Vagina (tissue), 2 donors: ENCODE measurements at regions not wholly inside any gene's neighbourhood (a gene's known extent, or its start where the extent isn't known, plus 50 kb on each side); places are given as distances from the start of the nearest gene placed in this dataset.

ENCODE experiments used
- DNase-seq, 2 donors: peaks; one replicate each; pipeline ENCODE4 v3.0.0-alpha.2; 2017; ENCODE audit errors: extremely low spot score in 2 of 2
- H3K27ac ChIP-seq: fragments of 200-600 bp; sonication (generic); one replicate; pipeline ENCODE4 v1.5.1; 2019
- H3K27me3 ChIP-seq: fragments of 200-600 bp; sonication (generic); one replicate; pipeline ENCODE4 v1.5.1; 2019
- H3K36me3 ChIP-seq, 2 donors: fragments of 200-600 bp; sonication (generic); one replicate each; pipeline ENCODE4 v1.5.1; 2017 to 2019
- H3K4me1 ChIP-seq: fragments of 200-600 bp; sonication (generic); one replicate; pipeline ENCODE4 v1.5.1; 2019
- H3K4me3 ChIP-seq, 2 donors: fragments of 200-600 bp; sonication (generic); 1 replicate in 1 of 2; 2 replicates in 1 of 2; pipeline ENCODE4 v1.5.1; 2016 to 2019
- H3K9me3 ChIP-seq: fragments of 200-600 bp; sonication (generic); one replicate; pipeline ENCODE4 v1.5.1; 2019
- CTCF ChIP-seq, 3 experiments: fragments of 450-650 bp in 2 of 3; fragments of 200-600 bp in 1 of 3; sonication (generic) in 1 of 3; IDR thresholded peaks; one replicate each; pipeline ENCODE4 v1.5.1; 2017 to 2019; ENCODE audit warnings: antibody characterized with exemption in 3 of 3, mild to moderate bottlenecking in 2 of 3, moderate library complexity in 2 of 3
- POLR2A ChIP-seq, 2 donors: fragments of 450-650 bp; IDR thresholded peaks; one replicate each; pipeline ENCODE4 v1.6.1; 2017; ENCODE audit warnings: antibody characterized with exemption in 2 of 2, mild to moderate bottlenecking in 2 of 2, moderate library complexity in 2 of 2
- POLR2AphosphoS5 ChIP-seq, 2 donors: sonication (generic); formaldehyde crosslinking; IDR thresholded peaks; one replicate each; pipeline ENCODE4 v1.9.0; 2017; ENCODE audit warnings: antibody characterized with exemption in 2 of 2, mild to moderate bottlenecking in 2 of 2, low read depth in 1 of 2; ENCODE audit not compliant: insufficient read depth in 1 of 2
- intact Hi-C: fragments of 100-400 bp; cut with DNase I; formaldehyde crosslinking; loops from one replicate; pipeline ENCODE4 v1.15.1; 2023

- no peak overlapping the region for H3K27ac ChIP-seq
- no peaks in the 10 kb centered on the region for H3K4me1 ChIP-seq
- intact Hi-C loops = no loop called here
- DNase-seq = no peak
- no peaks in the 10 kb centered on the region for H3K36me3 ChIP-seq
- no peak for TF ChIP-seq CTCF (IDR thresholded peaks at IDR 0.05)
- no peak overlapping the region for H3K4me3 ChIP-seq
- no peaks in the 10 kb centered on the region for H3K9me3 ChIP-seq
- no peaks in the 10 kb centered on the region for H3K27me3 ChIP-seq
Observed at GRCh38 chr5:126067404-126067803, 355.8 kb upstream of the GRAMD2B start.

- H3K27me3 ChIP-seq = no peaks in the 10 kb centered on the region
- no peaks in the 10 kb centered on the region for H3K4me1 ChIP-seq
- intact Hi-C loops = no loop called here
- no peak for TF ChIP-seq CTCF (IDR thresholded peaks at IDR 0.05)
- no peak for TF ChIP-seq POLR2AphosphoS5 (IDR thresholded peaks at IDR 0.05; ENCODE audit: insufficient read depth in 1 of 2, low read depth in 1 of 2)
- no peak for TF ChIP-seq POLR2A (IDR thresholded peaks at IDR 0.05)
- no peak for DNase-seq
- no peaks in the 10 kb centered on the region for H3K36me3 ChIP-seq
- H3K4me3 ChIP-seq = no peak overlapping the region
- no peaks in the 10 kb centered on the region for H3K9me3 ChIP-seq
- no peak overlapping the region for H3K27ac ChIP-seq
Observed at GRCh38 chr5:126069329-126069728, 353.9 kb upstream of the GRAMD2B start.

- no peak overlapping the region for H3K4me3 ChIP-seq
- H3K36me3 ChIP-seq = no peaks in the 10 kb centered on the region
- TF ChIP-seq POLR2AphosphoS5 (IDR thresholded peaks at IDR 0.05; ENCODE audit: insufficient read depth in 1 of 2, low read depth in 1 of 2) (no peak), CTCF (IDR thresholded peaks at IDR 0.05) (no peak)
- no peak overlapping the region for H3K27ac ChIP-seq
- H3K27me3 ChIP-seq = no peaks in the 10 kb centered on the region
- DNase-seq = no peak
- H3K9me3 ChIP-seq = no peaks in the 10 kb centered on the region
- intact Hi-C loops = no loop called here
- H3K4me1 ChIP-seq = no peaks in the 10 kb centered on the region
Observed at GRCh38 chr5:126070481-126070880, 352.7 kb upstream of the GRAMD2B start.

GRCh38 chr5:126074538-126074937, 348.7 kb upstream of the GRAMD2B start:
- Histone ChIP-seq H3K9me3 (no peaks in the 10 kb centered on the region), H3K27me3 (no peaks in the 10 kb centered on the region), H3K27ac (no peak overlapping the region), H3K4me3 (no peak overlapping the region), H3K36me3 (no peaks in the 10 kb centered on the region), H3K4me1 (no peaks in the 10 kb centered on the region)
- intact Hi-C loops = no loop called here
- no peak for TF ChIP-seq POLR2A (IDR thresholded peaks at IDR 0.05)
- TF ChIP-seq CTCF (IDR thresholded peaks at IDR 0.05) = no peak
- TF ChIP-seq POLR2AphosphoS5 (IDR thresholded peaks at IDR 0.05; ENCODE audit: insufficient read depth in 1 of 2, low read depth in 1 of 2) = no peak
- DNase-seq = no peak

GRCh38 chr5:126079266-126079665, 343.9 kb upstream of the GRAMD2B start:
- TF ChIP-seq POLR2A (IDR thresholded peaks at IDR 0.05) (no peak), CTCF (IDR thresholded peaks at IDR 0.05) (no peak)
- no peak for DNase-seq
- Histone ChIP-seq H3K4me1 (no peaks in the 10 kb centered on the region), H3K9me3 (no peaks in the 10 kb centered on the region), H3K27me3 (no peaks in the 10 kb centered on the region), H3K4me3 (no peak overlapping the region), H3K36me3 (no peaks in the 10 kb centered on the region), H3K27ac (no peak overlapping the region)
- intact Hi-C loops = loop anchor here (2.0 kb wide), 1 partner anchor 58 kb away; no protein-coding TSS in a partner anchor
